Activated CD4-positive, alpha-beta T cell treated with anti-CD3 and anti-CD28 coated beads for 24 hours (primary cell): ENCODE measurements at regions not wholly inside any gene's neighbourhood (a gene's known extent, or its start where the extent isn't known, plus 50 kb on each side); places are given as distances from the start of the nearest gene placed in this dataset.
"Not testable (repeated sequence)": the region's sequence is repeated elsewhere in the genome, so short reads cannot be mapped to it uniquely, and the experiment has no call there.

Source experiments
- DNase-seq, 2 donors: peaks; one replicate each; pipeline ENCODE4 v3.0.0-alpha.2; 2020; ENCODE audit warnings: low read depth in 2 of 2

GRCh38 chr2:210730672-210731071 lies 174.3 kb downstream of the CPS1 start:
- DNase-seq = no peak

- DNase-seq = not testable (repeated sequence)
Observed at GRCh38 chr2:210746826-210747225, 190.4 kb downstream of the CPS1 start.

GRCh38 chr2:210752532-210752931 lies 196.1 kb downstream of the CPS1 start:
- DNase-seq = no peak

DNA sequence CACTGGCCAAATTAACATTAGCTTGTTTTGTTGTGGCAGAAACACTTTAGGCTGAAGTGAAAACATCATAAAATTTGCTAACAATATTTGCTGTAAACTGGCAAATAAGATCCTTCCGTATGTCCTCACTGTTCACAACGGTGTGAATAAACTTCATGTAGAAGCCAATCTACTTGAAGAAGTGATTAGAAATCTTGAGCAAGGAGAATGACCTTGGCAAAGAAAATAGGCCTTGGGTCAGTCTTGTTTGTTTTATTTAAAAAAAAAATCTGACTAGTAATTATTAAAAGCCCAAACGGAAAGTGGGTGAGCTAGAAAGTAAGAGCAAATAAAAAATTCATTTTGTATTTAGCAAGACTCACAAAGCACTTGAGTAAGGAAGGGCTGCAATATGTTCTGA lies 197.0 kb downstream of the CPS1 start:
- no peak for DNase-seq

DNA sequence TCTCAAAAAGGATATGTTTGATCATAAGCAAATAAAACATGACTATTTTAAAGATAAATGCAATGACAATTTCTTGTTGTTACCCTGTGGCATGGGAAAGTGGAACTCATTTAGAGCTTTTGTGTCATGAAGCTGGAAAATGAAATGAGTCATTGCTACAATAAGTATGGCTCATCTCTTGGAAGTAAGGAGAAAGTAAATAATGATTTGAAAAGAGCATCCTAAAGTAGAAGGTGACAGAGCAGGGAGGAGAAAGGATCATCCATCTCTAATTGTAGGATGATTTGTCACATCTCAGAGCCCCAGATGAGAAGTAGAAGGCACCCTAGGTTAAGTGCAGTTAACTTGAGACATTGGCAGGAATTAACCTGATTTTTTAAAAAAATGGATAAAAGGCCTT lies 200.5 kb downstream of the CPS1 start:
- DNase-seq = no peak

- DNase-seq = no peak
Observed at GRCh38 chr2:210762604-210763588, 206.5 kb downstream of the CPS1 start.

DNA sequence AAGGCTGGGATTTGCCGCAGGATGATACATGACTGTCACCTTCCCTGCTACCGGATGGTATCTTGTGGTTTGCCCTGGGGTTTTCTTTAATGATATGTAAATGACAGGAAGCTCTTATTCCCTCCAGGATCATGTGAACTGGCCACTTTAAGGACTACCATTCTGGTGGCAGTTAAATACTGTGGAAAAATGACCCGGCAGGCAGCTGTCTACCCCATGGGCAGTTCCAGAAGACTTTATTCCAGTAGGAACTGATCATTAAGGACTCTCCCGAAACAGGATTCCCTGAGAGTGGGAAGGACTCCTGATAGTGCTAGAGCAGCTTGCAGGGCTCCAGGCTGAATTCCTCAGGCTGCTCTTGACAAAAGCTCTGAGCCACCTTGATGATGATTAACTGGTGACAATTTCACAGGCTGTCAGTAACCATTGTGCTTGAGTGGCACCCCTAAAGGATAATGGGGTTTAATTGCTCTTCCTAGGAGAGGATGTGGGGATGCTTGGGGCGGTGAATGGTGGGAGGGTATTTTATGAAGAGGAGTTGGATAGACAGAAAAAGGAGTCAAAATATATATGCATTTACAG lies 212.0 kb downstream of the CPS1 start:
- DNase-seq = no peak

DNA sequence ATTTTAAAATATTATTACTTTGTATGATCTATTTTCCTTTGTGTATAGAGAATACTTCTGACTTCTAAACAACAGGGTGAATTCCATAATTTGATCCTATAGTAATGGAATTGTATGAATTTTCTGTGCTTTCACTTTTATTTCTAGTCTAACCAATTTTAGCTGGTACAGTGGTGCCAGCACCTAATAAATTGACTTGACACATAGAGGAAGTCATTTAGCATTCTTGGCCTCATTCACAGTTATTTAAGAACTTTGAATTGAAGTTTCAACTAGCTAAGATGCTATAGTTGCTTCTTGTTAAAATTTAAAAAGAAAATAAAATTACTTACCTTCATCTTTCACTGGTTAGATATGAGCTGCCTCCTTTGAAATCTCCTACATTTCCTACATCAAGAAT lies 220.4 kb downstream of the CPS1 start:
- no peak for DNase-seq

GRCh38 chr2:210782222-210782621 lies 225.8 kb downstream of the CPS1 start:
- no peak for DNase-seq

GRCh38 chr2:210787831-210788230 lies 231.4 kb downstream of the CPS1 start:
- DNase-seq = not testable (repeated sequence)

DNA sequence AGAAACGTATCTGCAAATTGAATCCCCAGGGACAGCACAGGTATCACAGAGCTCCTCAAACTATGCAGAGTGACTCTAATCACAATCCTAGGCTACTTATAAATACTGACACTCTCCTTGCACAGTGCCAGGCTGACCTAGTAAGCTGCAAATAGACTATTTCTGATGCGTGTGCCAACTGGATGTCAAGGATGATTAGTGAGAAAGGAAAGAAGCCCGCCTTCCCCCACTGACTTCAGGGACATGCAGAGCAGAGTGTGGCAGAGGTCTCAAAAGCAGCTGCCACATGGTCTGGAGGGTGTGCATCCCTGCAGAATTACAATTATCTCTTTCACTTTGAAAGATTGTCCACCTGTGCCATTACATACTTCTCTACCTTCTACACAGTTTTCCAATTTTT lies 235.6 kb downstream of the CPS1 start:
- DNase-seq = no peak

DNA sequence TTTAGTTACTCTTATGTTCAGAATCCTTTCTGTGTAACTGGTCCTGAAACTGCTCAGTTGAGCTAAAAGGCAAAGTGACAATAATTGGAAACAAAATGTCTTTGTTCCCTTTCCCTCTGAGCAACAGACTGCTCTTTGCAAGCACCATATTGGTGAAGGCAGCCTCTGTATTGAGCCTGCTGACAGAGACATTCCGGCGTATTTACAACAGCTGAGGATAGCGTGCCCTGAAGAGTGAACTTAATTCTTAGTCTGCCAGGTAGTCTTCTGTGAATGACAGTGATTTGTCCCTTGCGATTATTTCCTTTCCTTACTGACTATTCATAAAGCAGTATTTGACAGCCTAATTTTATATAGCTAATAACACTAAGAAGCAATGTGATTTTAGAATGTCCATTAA lies 239.1 kb downstream of the CPS1 start:
- no peak for DNase-seq

DNA sequence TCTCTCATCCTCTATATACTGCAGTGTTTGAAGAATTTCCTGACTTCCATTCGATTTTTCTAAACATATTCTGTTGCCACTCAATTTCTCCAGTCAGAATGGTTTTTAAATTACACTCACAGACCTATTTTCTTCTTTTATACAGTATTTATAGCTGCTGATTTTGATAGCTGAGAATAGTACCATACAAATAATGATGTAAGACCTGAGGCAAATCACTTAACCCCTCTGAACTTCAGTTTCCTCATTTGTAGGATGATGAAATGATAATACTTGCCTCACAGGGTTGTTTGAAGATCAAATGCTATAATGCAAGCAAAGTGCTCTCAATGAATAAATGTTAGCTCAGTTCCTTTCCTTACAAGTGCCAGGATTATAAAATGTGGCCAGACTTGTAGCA lies 241.8 kb downstream of the CPS1 start:
- no peak for DNase-seq

DNA sequence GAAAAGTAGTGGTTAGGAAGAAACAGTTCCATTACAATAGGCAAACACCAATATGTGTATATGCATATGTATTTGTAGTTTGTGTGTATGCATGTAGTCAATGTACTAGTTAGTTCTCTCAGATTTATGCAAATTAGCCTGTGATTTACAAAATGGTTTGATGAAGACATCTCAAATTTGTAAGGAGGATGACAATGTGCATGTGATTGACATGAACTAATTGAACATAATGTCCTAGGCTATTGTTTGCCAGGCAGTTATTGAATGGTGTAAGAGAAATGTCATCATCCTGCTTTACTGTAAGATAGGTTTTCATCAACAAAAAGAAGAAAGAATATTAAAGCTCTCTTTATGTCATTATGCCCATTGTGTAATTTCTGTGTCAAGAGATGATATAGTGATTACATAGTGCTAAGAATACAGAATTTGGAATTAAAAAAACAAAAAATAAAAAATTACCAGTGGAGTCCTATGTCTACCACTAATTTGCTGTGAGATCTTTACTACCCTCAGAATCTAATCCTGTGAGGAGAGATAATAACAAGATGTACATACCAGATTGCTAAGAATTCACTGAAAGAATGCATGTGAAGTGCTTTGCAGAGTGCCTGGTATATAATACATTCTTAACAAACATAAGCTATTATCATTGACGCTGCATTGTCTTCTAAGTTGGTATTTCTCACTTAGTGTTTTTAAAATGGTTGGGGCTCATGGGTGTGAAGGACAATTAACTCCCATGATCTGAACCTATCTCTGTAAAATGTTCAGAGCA lies 258.0 kb downstream of the CPS1 start:
- no peak for DNase-seq

DNA sequence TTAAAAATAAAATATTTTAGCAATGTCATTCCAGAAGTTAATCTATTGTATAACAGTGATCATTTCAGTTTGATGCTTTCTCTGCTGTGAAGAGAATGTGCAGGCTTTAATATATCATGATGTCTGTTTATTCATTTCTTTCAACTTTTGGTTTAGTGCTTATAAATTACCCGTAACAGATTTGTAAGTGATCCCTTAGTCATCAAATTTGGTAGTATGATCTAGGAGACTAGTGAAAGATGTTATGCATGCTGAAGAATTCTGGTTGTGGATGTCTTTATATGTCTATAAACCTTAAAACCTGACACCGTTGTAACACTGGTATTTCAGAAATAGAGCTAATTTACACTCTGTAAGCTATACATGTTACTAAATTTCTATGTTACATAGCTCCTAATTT lies 260.4 kb downstream of the CPS1 start:
- DNase-seq = no peak

DNA sequence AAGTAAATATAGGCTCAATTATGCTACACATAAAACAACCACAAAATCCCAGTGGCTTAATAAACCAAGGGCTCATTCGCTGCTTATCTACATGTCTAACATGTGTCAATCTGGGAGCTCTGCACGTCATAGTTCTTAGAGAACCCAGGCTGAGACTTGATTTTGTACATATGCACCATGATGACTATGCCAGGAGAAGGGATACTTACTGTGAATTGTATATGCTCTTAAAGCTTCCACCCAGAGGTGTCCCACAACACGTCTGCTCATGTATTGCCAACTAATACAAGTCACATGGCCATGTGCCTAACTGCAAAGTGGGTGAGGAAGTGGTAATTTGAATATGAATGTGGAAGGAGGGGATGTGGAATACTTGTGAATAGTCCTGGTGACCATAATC lies 262.1 kb downstream of the CPS1 start:
- no peak for DNase-seq

GRCh38 chr2:210833403-210833802 lies 277.0 kb downstream of the CPS1 start:
- DNase-seq = no peak

DNA sequence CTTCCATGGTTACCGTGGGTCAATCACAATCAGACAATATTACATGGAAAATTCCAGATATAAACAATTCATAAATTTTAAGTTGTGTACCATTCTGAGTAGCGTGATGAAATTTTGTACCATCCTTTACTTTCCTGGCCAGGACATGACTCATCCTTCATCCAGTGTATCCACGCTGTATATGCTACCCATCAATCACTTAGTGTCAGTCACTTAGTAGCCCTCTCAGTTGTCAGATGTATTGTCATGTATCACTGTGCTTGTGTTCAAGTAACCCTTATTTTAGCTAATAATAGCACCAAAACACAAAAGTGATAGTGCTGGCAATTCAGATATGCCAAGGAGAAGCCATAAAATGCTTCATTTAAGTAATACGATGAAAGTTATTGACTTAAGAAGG lies 282.6 kb downstream of the CPS1 start:
- DNase-seq = no peak

GRCh38 chr2:210839450-210839849 lies 283.1 kb downstream of the CPS1 start:
- no peak for DNase-seq

GRCh38 chr2:210842896-210843295 lies 286.5 kb downstream of the CPS1 start:
- no peak for DNase-seq

DNA sequence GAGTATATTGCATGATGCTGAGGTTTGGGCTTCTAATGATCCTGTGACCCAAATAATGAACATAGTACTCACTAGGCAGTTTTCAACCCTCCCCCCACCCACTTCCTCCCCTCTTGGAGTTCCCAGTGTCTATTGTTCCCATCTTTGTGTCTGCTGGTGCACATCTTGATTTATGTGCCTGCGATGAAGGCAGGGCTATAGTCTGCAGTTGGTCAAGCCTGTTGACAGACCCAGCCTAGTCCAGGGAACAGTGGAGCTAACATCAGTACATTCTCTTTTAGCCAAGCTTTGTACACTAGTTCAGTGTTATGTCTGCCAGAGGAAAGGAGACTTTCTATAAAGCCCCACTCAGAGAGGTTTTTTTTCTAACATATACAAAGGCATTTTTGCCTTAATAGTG lies 287.6 kb downstream of the CPS1 start:
- no peak for DNase-seq

DNA sequence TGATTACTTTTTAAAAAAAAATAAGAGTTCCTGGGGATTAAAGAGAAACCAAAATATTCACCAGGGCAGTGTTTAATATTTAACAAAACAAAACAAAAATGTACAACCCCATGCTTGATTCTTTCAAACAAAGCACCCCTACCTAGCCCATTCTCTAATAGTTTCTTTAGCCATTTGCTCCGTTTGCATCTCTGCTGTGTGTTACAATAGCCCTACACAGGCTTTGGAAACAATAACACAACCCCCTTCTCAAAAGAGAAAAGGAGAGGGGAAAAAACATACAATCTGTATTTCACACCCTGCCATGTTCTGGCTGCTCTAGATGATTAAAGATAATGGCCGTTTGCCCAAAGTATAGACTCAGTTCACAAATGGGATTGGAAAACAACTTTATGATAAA lies 302.9 kb downstream of the CPS1 start:
- no peak for DNase-seq

GRCh38 chr2:210860276-210860675 lies 303.9 kb downstream of the CPS1 start:
- DNase-seq = no peak
